Adrenal gland (tissue), 9 donors: ENCODE measurements at regions not wholly inside any gene's neighbourhood (a gene's known extent, or its start where the extent isn't known, plus 50 kb on each side); places are given as distances from the start of the nearest gene placed in this dataset.

Source experiments
- DNase-seq, 7 donors: peaks; one replicate each; pipeline ENCODE4 v3.0.0-alpha.2; 2019 to 2020
- H3K27ac ChIP-seq, 5 donors: fragments of 200-600 bp; sonication (generic) in 4 of 5; 1 replicate in 3 of 5; 2 replicates in 2 of 5; pipeline versions ENCODE4 v1.5.1 to v1.8.0; 2016 to 2020; ENCODE audit warnings: mild to moderate bottlenecking in 1 of 5
- H3K27me3 ChIP-seq: fragments of 200-600 bp; 2 replicates; pipeline ENCODE4 v1.8.0; 2021
- H3K36me3 ChIP-seq, 2 donors: fragments of 200-600 bp; replicated peaks in 1 of 2; 1 replicate in 1 of 2; 2 replicates in 1 of 2; pipeline versions ENCODE4 v1.5.1 to v1.8.0; 2018 to 2022
- H3K4me1 ChIP-seq, 2 donors: fragments of 200-600 bp; replicated peaks in 1 of 2; 1 replicate in 1 of 2; 2 replicates in 1 of 2; pipeline versions ENCODE4 v1.5.1 to v1.8.0; 2018 to 2021
- H3K4me3 ChIP-seq, 4 donors: fragments of 200-600 bp; sonication (generic) in 3 of 4; one replicate each; pipeline ENCODE4 v1.5.1; 2016 to 2018
- H3K9me3 ChIP-seq, 3 donors: fragments of 200-600 bp; sonication (generic) in 1 of 3; replicated peaks in 1 of 3; 1 replicate in 2 of 3; 2 replicates in 1 of 3; pipeline versions ENCODE4 v1.5.1 to v1.8.0; 2016 to 2021
- POLR2A ChIP-seq, 2 donors: fragments of 450-650 bp; IDR thresholded peaks; one replicate each; pipeline ENCODE4 v1.6.1; 2017; ENCODE audit warnings: antibody characterized with exemption in 2 of 2, mild to moderate bottlenecking in 2 of 2, moderate library complexity in 1 of 2
- WGBS, 4 donors: extraction: QIAGEN DNeasy Blood & Tissue Kit in 2 of 4; methylation state at CpG; one replicate each; pipeline versions ENCODE4 v1.1.5 to v1.1.7; 2013 to 2017; 5-methylcytosine and 5-hydroxymethylcytosine counted together
- intact Hi-C, 2 donors: fragments of 100-400 bp; cut with DNase I; formaldehyde crosslinking; loops; one replicate each; pipeline versions ENCODE4 v1.14.1 to v1.15.0; 2022 to 2023
- TF ChIP-seq, protein P1 (sequence below), 6 experiments: fragments of 450-650 bp in 4 of 6; fragments of 200-600 bp in 2 of 6; sonication (generic) in 1 of 6; IDR thresholded peaks; 1 replicate in 5 of 6; 2 replicates in 1 of 6; pipeline versions ENCODE4 v1.5.1 to v1.8.0; 2016 to 2021; ENCODE audit warnings: antibody characterized with exemption in 6 of 6, mild to moderate bottlenecking in 2 of 6, moderate library complexity in 1 of 6
- donor health status: healthy with polysubstance abuse.
- donor health status: Bipolar disorder and iron deficiency.
- donor health status: DM: yes; HTN: yes; CAD: no.
- donor health status: DM: no; HTN: no; CAD: no.
- donor health status: DM: no; HTN: no; CAD: no.

DNA sequence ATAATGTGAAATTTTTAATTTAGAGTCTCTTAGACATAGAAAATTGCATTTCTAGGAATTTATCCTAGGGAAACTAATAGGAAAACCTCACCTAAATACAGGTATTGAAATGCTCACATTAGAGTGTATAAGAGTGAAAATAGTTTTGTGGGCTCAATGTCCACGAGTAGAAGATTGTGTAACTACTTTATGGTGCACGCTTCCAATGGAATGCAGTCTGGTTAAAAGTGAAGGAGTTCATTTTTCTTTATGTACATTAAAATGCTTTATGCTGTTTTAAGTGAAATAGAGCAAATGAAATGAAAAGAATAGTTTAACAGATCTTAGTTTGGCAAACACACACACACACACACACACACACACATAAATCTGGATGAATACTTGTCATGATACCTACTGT is 278.2 kb downstream of the USP25 start:
- intact Hi-C loops, result no loop called here
- H3K36me3 ChIP-seq, result no peaks in the 10 kb centered on the region
- TF ChIP-seq POLR2A (IDR thresholded peaks at IDR 0.05), result no peak
- TF ChIP-seq, protein P1, sequence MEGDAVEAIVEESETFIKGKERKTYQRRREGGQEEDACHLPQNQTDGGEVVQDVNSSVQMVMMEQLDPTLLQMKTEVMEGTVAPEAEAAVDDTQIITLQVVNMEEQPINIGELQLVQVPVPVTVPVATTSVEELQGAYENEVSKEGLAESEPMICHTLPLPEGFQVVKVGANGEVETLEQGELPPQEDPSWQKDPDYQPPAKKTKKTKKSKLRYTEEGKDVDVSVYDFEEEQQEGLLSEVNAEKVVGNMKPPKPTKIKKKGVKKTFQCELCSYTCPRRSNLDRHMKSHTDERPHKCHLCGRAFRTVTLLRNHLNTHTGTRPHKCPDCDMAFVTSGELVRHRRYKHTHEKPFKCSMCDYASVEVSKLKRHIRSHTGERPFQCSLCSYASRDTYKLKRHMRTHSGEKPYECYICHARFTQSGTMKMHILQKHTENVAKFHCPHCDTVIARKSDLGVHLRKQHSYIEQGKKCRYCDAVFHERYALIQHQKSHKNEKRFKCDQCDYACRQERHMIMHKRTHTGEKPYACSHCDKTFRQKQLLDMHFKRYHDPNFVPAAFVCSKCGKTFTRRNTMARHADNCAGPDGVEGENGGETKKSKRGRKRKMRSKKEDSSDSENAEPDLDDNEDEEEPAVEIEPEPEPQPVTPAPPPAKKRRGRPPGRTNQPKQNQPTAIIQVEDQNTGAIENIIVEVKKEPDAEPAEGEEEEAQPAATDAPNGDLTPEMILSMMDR (IDR thresholded peaks at IDR 0.05), result no peak

DNA sequence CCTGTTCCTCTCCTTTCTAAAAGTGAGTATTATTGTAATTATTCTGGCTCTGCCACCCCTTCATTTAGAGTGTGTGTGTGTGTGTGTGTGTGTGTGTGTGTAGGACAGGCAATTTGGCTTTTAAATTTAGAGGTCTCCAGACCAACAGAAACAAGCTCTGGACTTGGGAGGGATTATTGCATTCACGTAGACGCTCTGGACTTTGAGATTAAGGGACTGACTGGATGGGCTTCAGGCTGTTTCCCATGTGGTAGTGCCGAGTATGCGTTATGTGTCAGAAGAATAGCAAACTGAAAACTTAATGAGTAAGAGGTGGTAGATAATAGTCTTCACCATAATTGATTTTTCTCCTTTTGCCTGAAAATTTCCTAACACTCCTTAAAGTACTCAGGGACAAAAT is 281.9 kb downstream of the USP25 start:
- intact Hi-C loops, result no loop called here
- Histone ChIP-seq H3K4me1 (no peaks in the 10 kb centered on the region), H3K27ac (no peak overlapping the region), H3K36me3 (no peaks in the 10 kb centered on the region), H3K27me3 (no peaks in the 10 kb centered on the region), H3K4me3 (no peak overlapping the region), H3K9me3 (no peaks in the 10 kb centered on the region)
- TF ChIP-seq, protein P1 (IDR thresholded peaks at IDR 0.05), result no peak
- TF ChIP-seq POLR2A (IDR thresholded peaks at IDR 0.05), result no peak
- no peak for DNase-seq
- WGBS, 4 donors, result 89 to 94% (median 93%) methylated on average over 4 of the region's 4 CpGs

More for the DNA sequence above, 278.2 kb downstream of the USP25 start:
- Histone ChIP-seq H3K4me3 (no peak overlapping the region), H3K9me3 (no peaks in the 10 kb centered on the region), H3K4me1 (no peaks in the 10 kb centered on the region), H3K27me3 (no peaks in the 10 kb centered on the region), H3K27ac (no peak overlapping the region)
- WGBS, 4 donors, result 75 to 83% (median 79%) methylated on average over 2 of the region's 2 CpGs
- no peak for DNase-seq

DNA sequence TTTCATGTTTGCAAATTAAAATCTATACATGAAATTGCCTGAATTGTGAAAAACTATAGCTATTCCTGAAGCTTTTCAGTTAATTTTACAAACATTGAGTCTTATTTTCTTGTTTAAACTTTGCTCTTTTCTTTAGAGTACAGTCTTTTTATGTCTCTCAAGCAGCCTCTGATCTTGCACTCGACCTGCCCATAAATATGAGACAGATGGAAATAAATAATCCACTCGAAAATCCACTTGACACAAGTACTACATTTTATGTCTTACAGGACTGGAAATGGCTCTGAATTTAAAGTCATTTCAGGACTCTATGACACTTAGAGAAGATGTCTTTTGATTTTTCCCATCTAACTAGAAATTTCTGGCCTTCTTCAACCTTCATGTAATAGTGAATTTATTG is 283.8 kb downstream of the USP25 start:
- intact Hi-C loops, result no loop called here

DNA sequence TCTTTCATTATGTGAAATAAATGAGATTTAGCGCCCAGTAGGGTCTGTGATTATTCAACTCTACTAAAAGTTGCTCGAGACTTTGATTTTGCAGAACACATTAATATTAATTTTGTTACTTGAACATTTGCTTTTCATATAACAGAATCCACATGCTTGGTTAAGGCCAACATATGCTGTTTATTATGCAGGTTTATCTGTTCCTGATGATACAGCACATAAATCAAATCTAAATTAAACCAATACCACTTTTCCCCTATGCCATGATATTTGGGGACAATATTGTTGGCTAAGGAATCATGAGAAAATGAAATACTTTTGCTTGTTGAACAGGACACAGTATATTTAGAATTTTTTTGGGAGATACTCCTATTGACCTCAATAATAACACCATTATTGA is 291.1 kb downstream of the USP25 start:
- Histone ChIP-seq H3K4me3 (no peak overlapping the region), H3K4me1 (no peaks in the 10 kb centered on the region), H3K36me3 (no peaks in the 10 kb centered on the region), H3K27ac (no peak overlapping the region), H3K9me3 (no peaks in the 10 kb centered on the region), H3K27me3 (no peaks in the 10 kb centered on the region)
- TF ChIP-seq, protein P1 (IDR thresholded peaks at IDR 0.05), result no peak
- no peak for TF ChIP-seq POLR2A (IDR thresholded peaks at IDR 0.05)
- DNase-seq, result no peak
- intact Hi-C loops, result no loop called here
- WGBS, 4 donors, result 85 to 94% (median 91%) methylated on average over 2 of the region's 2 CpGs

More for the DNA sequence above, 283.8 kb downstream of the USP25 start:
- WGBS, 4 donors, result 26 to 39% (median 35%) methylated on average over 2 of the region's 2 CpGs
- no peaks in the 10 kb centered on the region for H3K27me3 ChIP-seq
- no peak overlapping the region for H3K27ac ChIP-seq
- no peaks in the 10 kb centered on the region for H3K36me3 ChIP-seq
- DNase-seq, result no peak
- H3K9me3 ChIP-seq, result no peaks in the 10 kb centered on the region
- H3K4me3 ChIP-seq, result peak overlapping the region in 1 of 4 donors; percentile 19
- H3K4me1 ChIP-seq, result no peaks in the 10 kb centered on the region
- TF ChIP-seq POLR2A (IDR thresholded peaks at IDR 0.05), result no peak
- TF ChIP-seq, protein P1 (IDR thresholded peaks at IDR 0.05), result no peak
